Prostate gland (tissue), 2 donors: ENCODE measurements at regions not wholly inside any gene's neighbourhood (a gene's known extent, or its start where the extent isn't known, plus 50 kb on each side); places are given as distances from the start of the nearest gene placed in this dataset.
A peak's percentile ranks its signal among the peaks of the same experiment; 100 is the strongest.

Experiments
- CTCF ChIP-seq, 4 experiments: fragments of 200-600 bp in 2 of 4; fragments of 450-650 bp in 2 of 4; sonication (generic) in 2 of 4; IDR thresholded peaks; 1 replicate in 3 of 4; 2 replicates in 1 of 4; pipeline ENCODE4 v1.5.1; 2016 to 2019; ENCODE audit warnings: antibody characterized with exemption in 4 of 4, mild to moderate bottlenecking in 2 of 4, moderate library complexity in 2 of 4
- POLR2A ChIP-seq: fragments of 450-650 bp; IDR thresholded peaks from one replicate; pipeline ENCODE4 v1.6.1; 2016; ENCODE audit warnings: antibody characterized with exemption, mild to moderate bottlenecking
- POLR2AphosphoS5 ChIP-seq: sonication (generic); formaldehyde crosslinking; IDR thresholded peaks from one replicate; pipeline ENCODE4 v1.6.1; 2017; ENCODE audit warnings: antibody characterized with exemption

GRCh38 chr12:33605757-33606156, 166.1 kb upstream of the SYT10 start:
- TF ChIP-seq POLR2AphosphoS5 (no peak), CTCF (IDR thresholded peaks at IDR 0.05) (peak in 1 of 4 experiments; percentile 26), POLR2A (no peak)
